Pancreas (tissue), 10 donors: ENCODE measurements at regions not wholly inside any gene's neighbourhood (a gene's known extent, or its start where the extent isn't known, plus 50 kb on each side); places are given as distances from the start of the nearest gene placed in this dataset.

Experiments
- ATAC-seq, 4 donors: fragments of 200-7000 bp; cut with Tn5 transposase; one replicate each; pipeline versions ENCODE4 v1.8.0 to v1.9.1; 2020; ENCODE audit warnings: mild to moderate bottlenecking in 4 of 4, moderate library complexity in 4 of 4
- DNase-seq, 6 donors: peaks; one replicate each; pipeline ENCODE4 v3.0.0-alpha.2; 2020
- FAIRE-seq: peaks from 2 replicates; lab custom pipeline; 2012; peaks lifted over from hg19 to GRCh38; lab: Jason Lieb, UNC
- H3K27ac ChIP-seq, 4 donors: fragments of 200-600 bp; sonication (generic); 1 replicate in 3 of 4; 2 replicates in 1 of 4; pipeline versions ENCODE4 v1.5.0 to v1.8.0; 2020
- H3K27me3 ChIP-seq, 4 donors: fragments of 200-600 bp; one replicate each; pipeline ENCODE4 v1.8.0; 2021
- H3K36me3 ChIP-seq, 3 donors: fragments of 200-600 bp; sonication (generic) in 1 of 3; one replicate each; pipeline versions ENCODE4 v1.5.0 to v1.8.0; 2020 to 2021
- H3K4me1 ChIP-seq, 3 donors: fragments of 200-600 bp; one replicate each; pipeline ENCODE4 v1.8.0; 2021
- H3K4me3 ChIP-seq, 4 donors: fragments of 200-600 bp; sonication (generic) in 2 of 4; one replicate each; pipeline versions ENCODE4 v1.5.0 to v1.8.0; 2020 to 2021
- H3K9me3 ChIP-seq, 4 donors: fragments of 200-600 bp; one replicate each; pipeline ENCODE4 v1.8.0; 2021
- CTCF ChIP-seq, 4 donors: fragments of 200-600 bp; sonication (generic) in 3 of 4; IDR thresholded peaks; one replicate each; pipeline versions ENCODE4 v1.5.0 to v1.8.0; 2021; ENCODE audit warnings: antibody characterized with exemption in 4 of 4
- WGBS, 2 donors: extraction: QIAGEN DNeasy Blood & Tissue Kit; methylation state at CpG; one replicate each; pipeline ENCODE4 v1.1.7; 2013; 5-methylcytosine and 5-hydroxymethylcytosine counted together
- intact Hi-C, 3 donors: fragments of 100-400 bp; cut with DNase I; formaldehyde crosslinking; loops; one replicate each; pipeline versions ENCODE4 v1.11.1 to v1.14.2; 2022
- donor health status: healthy with polysubstance abuse.
- donor health status: DM: no; HTN: no; CAD: no; lungs with moderate emphysema.
- donor health status: DM: no; HTN: no; CAD: no.
- donor health status: control.
- donor health status: control.
- donor health status: Bipolar disorder and iron deficiency.
- donor health status: DM: yes; HTN: yes; CAD: no.
- donor health status: DM: no; HTN: no; CAD: no.
- donor health status: DM: no; HTN: no; CAD: no.
- donor health status: DM: yes; HTN: yes; CAD: no.

GRCh38 chr2:52542297-52542696 is 1225.3 kb upstream of the CHAC2 start:
- WGBS, 2 donors: 83 to 88% methylated on average over 10 of the region's 10 CpGs
- no peak for DNase-seq
- no peak for ATAC-seq
- Histone ChIP-seq H3K27me3 (no peaks in the 10 kb centered on the region), H3K27ac (no peak overlapping the region), H3K4me1 (no peaks in the 10 kb centered on the region), H3K4me3 (no peak overlapping the region), H3K9me3 (no peaks in the 10 kb centered on the region), H3K36me3 (no peaks in the 10 kb centered on the region)
- intact Hi-C loops: no loop called here
- no peak for TF ChIP-seq CTCF (IDR thresholded peaks at IDR 0.05)
- no peak for FAIRE-seq

- ATAC-seq: no peak
- no peak for DNase-seq
- H3K27ac ChIP-seq: no peak overlapping the region
- H3K4me3 ChIP-seq: no peak overlapping the region
- no peaks in the 10 kb centered on the region for H3K9me3 ChIP-seq
- WGBS, 2 donors: 81 to 85% methylated on average over 6 of the region's 6 CpGs
- TF ChIP-seq CTCF (IDR thresholded peaks at IDR 0.05): no peak
- no peaks in the 10 kb centered on the region for H3K36me3 ChIP-seq
- no peaks in the 10 kb centered on the region for H3K4me1 ChIP-seq
- no peak for FAIRE-seq
- H3K27me3 ChIP-seq: no peaks in the 10 kb centered on the region
- intact Hi-C loops: no loop called here
Measured at GRCh38 chr2:52539026-52539970, 1228.3 kb upstream of the CHAC2 start.

- FAIRE-seq: no peak
Measured at GRCh38 chr2:52537588-52537987, 1230.0 kb upstream of the CHAC2 start.

GRCh38 chr2:52536929-52537460 is 1230.6 kb upstream of the CHAC2 start:
- 77 to 87% methylated on average over 3 of the region's 3 CpGs for WGBS, 2 donors
- intact Hi-C loops: no loop called here
- H3K27me3 ChIP-seq: no peaks in the 10 kb centered on the region
- ATAC-seq (no peak), FAIRE-seq (no peak), DNase-seq (no peak)
- no peaks in the 10 kb centered on the region for H3K9me3 ChIP-seq
- TF ChIP-seq CTCF (IDR thresholded peaks at IDR 0.05): no peak
- H3K36me3 ChIP-seq: no peaks in the 10 kb centered on the region
- no peaks in the 10 kb centered on the region for H3K4me1 ChIP-seq
- H3K27ac ChIP-seq: no peak overlapping the region
- H3K4me3 ChIP-seq: no peak overlapping the region

More at GRCh38 chr2:52537588-52537987, 1230.0 kb upstream of the CHAC2 start:
- ATAC-seq (no peak), DNase-seq (no peak)
- WGBS, 2 donors: 16 to 36% methylated on average over 1 of the region's 1 CpG
- TF ChIP-seq CTCF (IDR thresholded peaks at IDR 0.05): no peak
- Histone ChIP-seq H3K27ac (no peak overlapping the region), H3K9me3 (no peaks in the 10 kb centered on the region), H3K4me3 (no peak overlapping the region), H3K27me3 (no peaks in the 10 kb centered on the region), H3K4me1 (no peaks in the 10 kb centered on the region), H3K36me3 (no peaks in the 10 kb centered on the region)
- intact Hi-C loops: no loop called here

GRCh38 chr2:52532956-52533355 is 1234.6 kb upstream of the CHAC2 start:
- DNase-seq: no peak
- FAIRE-seq: no peak
- intact Hi-C loops: no loop called here

More at GRCh38 chr2:52532956-52533355, 1234.6 kb upstream of the CHAC2 start:
- Histone ChIP-seq H3K27ac (no peak overlapping the region), H3K9me3 (no peaks in the 10 kb centered on the region), H3K4me1 (no peaks in the 10 kb centered on the region), H3K27me3 (no peaks in the 10 kb centered on the region), H3K36me3 (no peaks in the 10 kb centered on the region), H3K4me3 (no peak overlapping the region)
- TF ChIP-seq CTCF (IDR thresholded peaks at IDR 0.05): no peak
- WGBS, 2 donors: 62 to 67% methylated on average over 1 of the region's 1 CpG
- ATAC-seq: no peak
